Kidney (tissue), 13 donors: ENCODE measurements at regions not wholly inside any gene's neighbourhood (a gene's known extent, or its start where the extent isn't known, plus 50 kb on each side); places are given as distances from the start of the nearest gene placed in this dataset.

ENCODE experiments used
- DNase-seq, 5 donors: peaks; one replicate each; pipeline ENCODE4 v3.0.0-alpha.2; 2013 to 2020
- FAIRE-seq: peaks from 2 replicates; lab custom pipeline; 2012; peaks lifted over from hg19 to GRCh38; lab: Jason Lieb, UNC
- H3K27ac ChIP-seq, 2 donors: one replicate each; pipeline ENCODE4 v1.7.0; 2013; ENCODE audit warnings: low read depth in 2 of 2, low read length in 2 of 2, inconsistent platforms in 1 of 2
- H3K27me3 ChIP-seq: one replicate; pipeline ENCODE4 v1.7.1; 2013; ENCODE audit warnings: low read length, inconsistent platforms; ENCODE audit not compliant: control insufficient read depth, insufficient read depth
- H3K36me3 ChIP-seq, 3 donors: one replicate each; pipeline versions ENCODE4 v1.7.0 to v1.7.1; 2013; ENCODE audit warnings: low read length in 3 of 3, control low read depth in 1 of 3, inconsistent platforms in 1 of 3; ENCODE audit not compliant: insufficient read depth in 3 of 3, control insufficient read depth in 2 of 3
- H3K4me1 ChIP-seq, 3 donors: one replicate each; pipeline versions ENCODE4 v1.7.0 to v1.7.1; 2013; ENCODE audit warnings: low read length in 3 of 3, inconsistent platforms in 1 of 3, low read depth in 1 of 3; ENCODE audit not compliant: control insufficient read depth in 2 of 3, insufficient read depth in 2 of 3
- H3K4me3 ChIP-seq, 3 donors: one replicate each; pipeline versions ENCODE4 v1.7.0 to v1.8.1; 2013; ENCODE audit warnings: low read length in 3 of 3, control low read depth in 1 of 3, inconsistent platforms in 1 of 3
- H3K9ac ChIP-seq, 3 donors: one replicate each; pipeline versions ENCODE4 v1.7.0 to v1.7.1; 2013; ENCODE audit warnings: low read length in 3 of 3, control low read depth in 1 of 3, inconsistent platforms in 1 of 3
- H3K9me3 ChIP-seq, 3 donors: one replicate each; pipeline versions ENCODE4 v1.7.0 to v1.7.1; 2013; ENCODE audit warnings: low read length in 3 of 3, control low read depth in 1 of 3, inconsistent platforms in 1 of 3; ENCODE audit not compliant: control insufficient read depth in 2 of 3, insufficient read depth in 1 of 3
- intact Hi-C: fragments of 100-400 bp; cut with DNase I; formaldehyde crosslinking; loops from one replicate; pipeline ENCODE4 v1.11.1; 2022
- TF ChIP-seq, protein P1 (sequence below): IDR thresholded peaks from 3 replicates; pipeline ENCODE4 v1.5.1; 2012; ENCODE audit warnings: mild to moderate bottlenecking, moderate library complexity, borderline replicate concordance; ENCODE audit not compliant: insufficient read depth; ENCODE audit errors: extremely low read depth
- donor health status: control.
- donor health status: control.
- donor health status: control.
- donor health status: control.
- donor health status: control.
- donor health status: DM: yes; HTN: yes; CAD: no.
- donor health status: Normal renal cell carcinoma (clear cell type).

DNA sequence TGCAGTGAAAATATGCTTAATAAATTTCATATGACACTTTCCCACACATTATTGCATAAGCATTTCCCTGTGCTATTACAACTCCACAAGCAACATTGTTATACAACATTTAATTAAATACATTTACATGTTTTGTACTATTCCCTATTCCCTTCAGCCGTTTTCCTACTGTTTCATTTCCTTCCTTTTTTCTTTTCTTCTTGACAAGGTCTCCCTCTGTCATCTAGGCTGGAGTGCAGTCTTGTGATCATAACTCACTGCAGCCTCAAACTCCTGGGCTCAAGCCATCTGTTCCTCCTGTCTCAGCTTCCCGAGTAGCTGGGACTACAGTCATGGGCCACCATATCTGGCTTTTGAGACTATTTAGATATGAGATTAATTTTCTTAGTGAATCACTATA lies 254.7 kb downstream of the NFKBIZ start:
- TF ChIP-seq, protein P1, sequence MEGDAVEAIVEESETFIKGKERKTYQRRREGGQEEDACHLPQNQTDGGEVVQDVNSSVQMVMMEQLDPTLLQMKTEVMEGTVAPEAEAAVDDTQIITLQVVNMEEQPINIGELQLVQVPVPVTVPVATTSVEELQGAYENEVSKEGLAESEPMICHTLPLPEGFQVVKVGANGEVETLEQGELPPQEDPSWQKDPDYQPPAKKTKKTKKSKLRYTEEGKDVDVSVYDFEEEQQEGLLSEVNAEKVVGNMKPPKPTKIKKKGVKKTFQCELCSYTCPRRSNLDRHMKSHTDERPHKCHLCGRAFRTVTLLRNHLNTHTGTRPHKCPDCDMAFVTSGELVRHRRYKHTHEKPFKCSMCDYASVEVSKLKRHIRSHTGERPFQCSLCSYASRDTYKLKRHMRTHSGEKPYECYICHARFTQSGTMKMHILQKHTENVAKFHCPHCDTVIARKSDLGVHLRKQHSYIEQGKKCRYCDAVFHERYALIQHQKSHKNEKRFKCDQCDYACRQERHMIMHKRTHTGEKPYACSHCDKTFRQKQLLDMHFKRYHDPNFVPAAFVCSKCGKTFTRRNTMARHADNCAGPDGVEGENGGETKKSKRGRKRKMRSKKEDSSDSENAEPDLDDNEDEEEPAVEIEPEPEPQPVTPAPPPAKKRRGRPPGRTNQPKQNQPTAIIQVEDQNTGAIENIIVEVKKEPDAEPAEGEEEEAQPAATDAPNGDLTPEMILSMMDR: no peak
- peaks cover 0 to 2% (median 0%) of the 10 kb centered on the region in 3 donors for H3K9me3 ChIP-seq
- FAIRE-seq: no peak
- no peaks in the 10 kb centered on the region for H3K27me3 ChIP-seq
- intact Hi-C loops: no loop called here
- no peaks in the 10 kb centered on the region for H3K36me3 ChIP-seq
- no peak for DNase-seq
- H3K9ac ChIP-seq: no peak overlapping the region
- no peaks in the 10 kb centered on the region for H3K4me1 ChIP-seq
- no peak overlapping the region for H3K4me3 ChIP-seq
- no peak overlapping the region for H3K27ac ChIP-seq

GRCh38 chr3:102105193-102105592 lies 255.9 kb downstream of the NFKBIZ start:
- H3K9ac ChIP-seq: no peak overlapping the region
- intact Hi-C loops: no loop called here
- H3K27me3 ChIP-seq: no peaks in the 10 kb centered on the region
- H3K4me3 ChIP-seq: no peak overlapping the region
- no peaks in the 10 kb centered on the region for H3K36me3 ChIP-seq
- TF ChIP-seq, protein P1: no peak
- no peak for FAIRE-seq
- no peak for DNase-seq
- peaks cover 0 to 2% (median 0%) of the 10 kb centered on the region in 3 donors for H3K9me3 ChIP-seq
- no peak overlapping the region for H3K27ac ChIP-seq
- H3K4me1 ChIP-seq: no peaks in the 10 kb centered on the region

- intact Hi-C loops: no loop called here
Measured at GRCh38 chr3:102106416-102107097, 257.2 kb downstream of the NFKBIZ start.

More at GRCh38 chr3:102106416-102107097, 257.2 kb downstream of the NFKBIZ start:
- Histone ChIP-seq H3K9me3 (peaks cover 0 to 2% (median 0%) of the 10 kb centered on the region in 3 donors), H3K27ac (no peak overlapping the region), H3K4me3 (no peak overlapping the region), H3K27me3 (no peaks in the 10 kb centered on the region), H3K4me1 (no peaks in the 10 kb centered on the region), H3K36me3 (no peaks in the 10 kb centered on the region), H3K9ac (no peak overlapping the region)
- TF ChIP-seq, protein P1: no peak
- FAIRE-seq (no peak), DNase-seq (no peak)
